Skin of body (tissue), 1 donor: ENCODE measurements at regions not wholly inside any gene's neighbourhood (a gene's known extent, or its start where the extent isn't known, plus 50 kb on each side); places are given as distances from the start of the nearest gene placed in this dataset.
A peak's percentile ranks its signal among the peaks of the same experiment; 100 is the strongest.

Experiments
- DNase-seq: peaks from one replicate; lab custom pipeline; 2025; lab: John Stamatoyannopoulos, UW

GRCh38 chr9:30723656-30724055, 1660.8 kb upstream of the ACO1 start:
- DNase-seq: no peak

- DNase-seq: no peak
Observed at GRCh38 chr9:30732060-30732459, 1652.4 kb upstream of the ACO1 start.

- no peak for DNase-seq
Observed at GRCh38 chr9:30744871-30745270, 1639.6 kb upstream of the ACO1 start.

- no peak for DNase-seq
Observed at GRCh38 chr9:30746589-30746988, 1637.9 kb upstream of the ACO1 start.

- DNase-seq: no peak
Observed at GRCh38 chr9:30757723-30758122, 1626.7 kb upstream of the ACO1 start.

GRCh38 chr9:30758726-30759446, 1625.6 kb upstream of the ACO1 start:
- no peak for DNase-seq

- DNase-seq: no peak
Observed at GRCh38 chr9:30765318-30765717, 1619.1 kb upstream of the ACO1 start.

- DNase-seq: no peak
Observed at GRCh38 chr9:30771163-30771708, 1613.2 kb upstream of the ACO1 start.

GRCh38 chr9:30771760-30772159, 1612.7 kb upstream of the ACO1 start:
- no peak for DNase-seq

- no peak for DNase-seq
Observed at GRCh38 chr9:30773427-30773826, 1611.0 kb upstream of the ACO1 start.

- DNase-seq: no peak
Observed at GRCh38 chr9:30774326-30774725, 1610.1 kb upstream of the ACO1 start.

GRCh38 chr9:30775236-30775635, 1609.2 kb upstream of the ACO1 start:
- no peak for DNase-seq

- DNase-seq: no peak
Observed at GRCh38 chr9:30796764-30797163, 1587.7 kb upstream of the ACO1 start.

GRCh38 chr9:30799527-30800101, 1584.8 kb upstream of the ACO1 start:
- DNase-seq: no peak

- no peak for DNase-seq
Observed at GRCh38 chr9:30800421-30800820, 1584.0 kb upstream of the ACO1 start.

- DNase-seq: no peak
Observed at GRCh38 chr9:30812821-30813220, 1571.6 kb upstream of the ACO1 start.

- no peak for DNase-seq
Observed at GRCh38 chr9:30815585-30815984, 1568.9 kb upstream of the ACO1 start.

- no peak for DNase-seq
Observed at GRCh38 chr9:30845136-30845535, 1539.3 kb upstream of the ACO1 start.

GRCh38 chr9:30846651-30847050, 1537.8 kb upstream of the ACO1 start:
- peak; percentile 5 for DNase-seq

GRCh38 chr9:30851600-30851999, 1532.8 kb upstream of the ACO1 start:
- no peak for DNase-seq

- DNase-seq: no peak
Observed at GRCh38 chr9:30900706-30901105, 1483.7 kb upstream of the ACO1 start.

- DNase-seq: no peak
Observed at GRCh38 chr9:30913331-30913730, 1471.1 kb upstream of the ACO1 start.

GRCh38 chr9:30915451-30915850, 1469.0 kb upstream of the ACO1 start:
- no peak for DNase-seq
